Activated naive CD8-positive, alpha-beta T cell treated with anti-CD3 and anti-CD28 coated beads, Interleukin-2, amount 10 ng/mL, durations not matched to agents 7 days and 5 days (primary cell): ENCODE measurements at regions not wholly inside any gene's neighbourhood (a gene's known extent, or its start where the extent isn't known, plus 50 kb on each side); places are given as distances from the start of the nearest gene placed in this dataset.

Experiments
- ATAC-seq: fragments of 150-1000 bp; cut with Tn5 transposase; one replicate; pipeline ENCODE4 v1.10.0; 2021; ENCODE audit warnings: low read depth, moderate library complexity
- POLR2A ChIA-PET: fragments of 350-600 bp; sonication (Branson Sonifier 250); formaldehyde crosslinking; loops from one replicate; lab custom pipeline; 2021; ENCODE audit warnings: antibody characterized with exemption; lab: Charles Lee
- DNase-seq: peaks from one replicate; pipeline ENCODE4 v3.0.0; 2021
- H3K27ac Mint-ChIP-seq: one replicate; pipeline ENCODE4 v1.8.0; 2022; ENCODE audit warnings: mild to moderate bottlenecking, mixed read lengths
- H3K27me3 Mint-ChIP-seq: one replicate; pipeline ENCODE4 v1.8.0; 2022; ENCODE audit warnings: mild to moderate bottlenecking, moderate library complexity, mixed read lengths
- H3K36me3 Mint-ChIP-seq: one replicate; pipeline ENCODE4 v1.8.0; 2021; ENCODE audit warnings: mild to moderate bottlenecking, mixed read lengths
- H3K4me1 Mint-ChIP-seq: one replicate; pipeline ENCODE4 v1.8.0; 2021; ENCODE audit warnings: mixed read lengths
- H3K4me3 Mint-ChIP-seq: one replicate; pipeline ENCODE4 v1.8.0; 2022; ENCODE audit warnings: mild to moderate bottlenecking, moderate library complexity, mixed read lengths
- H3K9me3 Mint-ChIP-seq: one replicate; pipeline ENCODE4 v1.8.0; 2021; ENCODE audit warnings: mixed read lengths

DNA sequence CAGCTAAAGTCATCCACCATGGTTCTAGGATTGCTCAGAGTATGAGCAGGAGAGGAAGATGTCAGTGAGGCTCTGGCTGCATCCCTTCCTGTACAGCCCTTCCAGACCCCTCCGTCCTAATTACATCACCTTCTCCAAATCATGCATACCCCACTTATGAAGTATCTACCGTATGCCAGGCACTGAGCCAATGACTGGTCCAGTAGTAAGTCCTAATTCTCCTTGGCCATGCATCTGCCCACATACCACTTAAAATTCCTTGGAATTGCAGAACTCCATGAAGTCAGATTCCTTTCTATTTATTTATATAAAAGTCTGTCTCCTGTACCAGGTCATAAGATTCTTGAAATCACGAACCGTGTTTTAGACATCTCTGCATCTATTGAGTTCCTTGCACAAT, 106.1 kb downstream of the SEC16B start:
- Mint-ChIP-seq H3K27me3 (no peaks in the 10 kb centered on the region), H3K4me1 (no peaks in the 10 kb centered on the region), H3K9me3 (no peaks in the 10 kb centered on the region), H3K4me3 (no peak overlapping the region), H3K27ac (no peak overlapping the region), H3K36me3 (no peaks in the 10 kb centered on the region)
- no peak for ATAC-seq
- no peak for DNase-seq
- POLR2A ChIA-PET = no interaction called here

GRCh38 chr1:177862916-177863315, 106.9 kb downstream of the SEC16B start:
- H3K27me3 Mint-ChIP-seq = no peaks in the 10 kb centered on the region
- POLR2A ChIA-PET = no interaction called here
- no peak overlapping the region for H3K4me3 Mint-ChIP-seq
- no peak overlapping the region for H3K27ac Mint-ChIP-seq
- ATAC-seq (no peak), DNase-seq (no peak)
- no peaks in the 10 kb centered on the region for H3K9me3 Mint-ChIP-seq
- no peaks in the 10 kb centered on the region for H3K4me1 Mint-ChIP-seq
- no peaks in the 10 kb centered on the region for H3K36me3 Mint-ChIP-seq

- Mint-ChIP-seq H3K36me3 (no peaks in the 10 kb centered on the region), H3K27ac (no peak overlapping the region), H3K27me3 (no peaks in the 10 kb centered on the region), H3K4me1 (no peaks in the 10 kb centered on the region), H3K9me3 (no peaks in the 10 kb centered on the region), H3K4me3 (no peak overlapping the region)
- DNase-seq (no peak), ATAC-seq (no peak)
- POLR2A ChIA-PET = no interaction called here
Observed at GRCh38 chr1:177859572-177859971, 110.3 kb downstream of the SEC16B start.

GRCh38 chr1:177858332-177858821, 111.5 kb downstream of the SEC16B start:
- POLR2A ChIA-PET = no interaction called here
- Mint-ChIP-seq H3K4me1 (no peaks in the 10 kb centered on the region), H3K27ac (no peak overlapping the region), H3K9me3 (no peaks in the 10 kb centered on the region), H3K27me3 (no peaks in the 10 kb centered on the region), H3K4me3 (no peak overlapping the region), H3K36me3 (no peaks in the 10 kb centered on the region)
- DNase-seq = no peak
- no peak for ATAC-seq

GRCh38 chr1:177857285-177857684, 112.6 kb downstream of the SEC16B start:
- no peak overlapping the region for H3K4me3 Mint-ChIP-seq
- H3K4me1 Mint-ChIP-seq = no peaks in the 10 kb centered on the region
- DNase-seq = no peak
- POLR2A ChIA-PET = no interaction called here
- H3K36me3 Mint-ChIP-seq = no peaks in the 10 kb centered on the region
- H3K9me3 Mint-ChIP-seq = no peaks in the 10 kb centered on the region
- no peak for ATAC-seq
- no peaks in the 10 kb centered on the region for H3K27me3 Mint-ChIP-seq
- H3K27ac Mint-ChIP-seq = no peak overlapping the region

DNA sequence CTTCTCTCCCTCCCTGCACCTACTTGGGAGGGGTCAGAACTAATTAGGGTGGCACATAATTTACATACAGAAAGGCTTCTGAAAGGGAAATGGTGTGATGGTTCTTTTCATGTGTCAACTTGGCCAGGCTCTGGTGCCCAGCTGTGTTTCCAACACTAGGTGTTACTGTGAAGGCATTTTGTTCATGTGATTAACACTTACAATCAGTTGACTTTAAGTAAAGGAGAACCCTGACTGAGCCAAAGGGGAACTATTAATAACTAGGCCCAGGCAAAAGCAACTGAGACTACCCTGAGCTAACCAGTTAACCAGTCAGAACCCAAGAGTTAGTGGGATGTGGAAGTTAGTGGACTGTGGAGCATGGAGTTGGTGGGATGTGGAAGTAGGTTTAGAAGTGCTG, 114.9 kb downstream of the SEC16B start:
- Mint-ChIP-seq H3K4me1 (no peaks in the 10 kb centered on the region), H3K27ac (no peak overlapping the region), H3K9me3 (no peaks in the 10 kb centered on the region), H3K36me3 (no peaks in the 10 kb centered on the region), H3K27me3 (no peaks in the 10 kb centered on the region), H3K4me3 (no peak overlapping the region)
- POLR2A ChIA-PET = no interaction called here
- ATAC-seq (no peak), DNase-seq (no peak)

DNA sequence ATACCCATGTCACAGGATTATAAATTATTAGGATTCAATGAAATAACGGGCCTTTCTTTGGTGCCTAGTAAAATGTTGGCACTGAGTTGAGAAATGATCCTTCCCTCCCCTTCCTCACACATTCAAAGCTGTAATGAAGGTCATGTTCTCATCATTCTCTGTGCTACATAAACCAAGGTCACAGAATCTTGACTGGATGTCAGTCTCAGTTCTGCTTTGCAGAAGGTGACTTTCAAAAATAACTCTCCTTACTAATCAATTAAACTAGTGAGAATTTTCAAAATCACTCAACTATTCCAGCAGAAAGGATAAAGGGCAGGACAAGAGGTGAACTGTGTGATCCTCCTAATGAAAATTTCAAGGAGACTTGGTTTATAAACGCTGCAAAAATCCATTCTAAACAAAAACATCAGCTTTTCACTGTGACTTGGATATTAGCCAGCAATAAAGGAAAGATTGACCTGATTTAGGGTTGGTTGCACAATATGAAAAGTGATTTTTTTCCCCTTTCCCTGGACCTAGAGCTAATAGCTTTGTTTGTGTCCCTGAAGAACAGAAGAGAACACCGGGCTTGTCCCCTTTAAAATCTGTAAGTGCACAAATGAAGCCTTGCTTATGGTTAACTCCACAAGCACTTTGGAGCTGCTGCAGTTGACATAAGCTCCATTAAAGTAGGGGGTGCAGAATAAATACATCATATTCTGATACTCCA, 120.1 kb downstream of the SEC16B start:
- Mint-ChIP-seq H3K4me1 (no peaks in the 10 kb centered on the region), H3K27ac (no peak overlapping the region), H3K9me3 (no peaks in the 10 kb centered on the region), H3K27me3 (no peaks in the 10 kb centered on the region), H3K4me3 (no peak overlapping the region), H3K36me3 (no peaks in the 10 kb centered on the region)
- POLR2A ChIA-PET = no interaction called here
- no peak for DNase-seq
- no peak for ATAC-seq

DNA sequence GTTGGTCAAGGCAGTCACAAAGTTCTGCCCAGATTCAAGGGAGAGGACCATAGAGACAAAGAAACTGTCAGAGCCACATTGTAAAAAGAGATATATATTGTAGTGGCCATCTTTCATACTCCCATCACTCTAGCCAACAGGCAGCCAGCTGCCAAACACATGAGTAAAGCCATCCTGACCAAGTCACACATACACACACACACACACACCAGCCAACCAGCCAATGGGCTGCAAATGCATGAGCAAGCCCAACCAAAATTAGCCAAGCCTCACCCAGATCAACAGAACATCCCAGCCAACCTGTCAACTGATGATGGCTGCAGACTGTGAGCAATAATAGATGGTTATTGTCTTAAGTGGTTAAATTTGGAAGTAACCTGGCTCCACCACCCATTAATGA, 120.7 kb downstream of the SEC16B start:
- Mint-ChIP-seq H3K36me3 (no peaks in the 10 kb centered on the region), H3K9me3 (no peaks in the 10 kb centered on the region), H3K27ac (no peak overlapping the region), H3K4me3 (no peak overlapping the region), H3K27me3 (no peaks in the 10 kb centered on the region), H3K4me1 (no peaks in the 10 kb centered on the region)
- DNase-seq (no peak), ATAC-seq (no peak)
- POLR2A ChIA-PET = no interaction called here

DNA sequence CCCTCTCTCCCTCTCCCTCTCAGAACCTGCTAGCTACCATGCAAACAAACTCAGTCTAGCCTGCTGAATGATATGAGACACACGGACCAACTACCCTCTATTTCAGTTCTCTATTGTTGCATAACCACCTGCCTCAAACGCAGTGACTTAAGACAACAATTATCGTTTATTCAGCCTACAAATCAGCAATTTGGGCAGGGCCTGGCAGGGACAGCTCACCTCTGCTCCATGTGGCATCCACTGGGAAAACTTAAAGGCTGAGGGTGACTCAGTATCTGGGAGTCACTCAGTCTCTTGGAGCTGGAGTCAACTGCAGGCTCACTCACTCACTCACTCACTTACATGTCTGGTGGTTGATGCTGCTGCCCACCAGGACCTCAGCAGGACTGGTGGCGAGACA, 121.3 kb downstream of the SEC16B start:
- no peak overlapping the region for H3K27ac Mint-ChIP-seq
- no peaks in the 10 kb centered on the region for H3K27me3 Mint-ChIP-seq
- no peaks in the 10 kb centered on the region for H3K9me3 Mint-ChIP-seq
- DNase-seq (no peak), ATAC-seq (no peak)
- no peaks in the 10 kb centered on the region for H3K4me1 Mint-ChIP-seq
- POLR2A ChIA-PET = no interaction called here
- no peaks in the 10 kb centered on the region for H3K36me3 Mint-ChIP-seq
- H3K4me3 Mint-ChIP-seq = no peak overlapping the region

DNA sequence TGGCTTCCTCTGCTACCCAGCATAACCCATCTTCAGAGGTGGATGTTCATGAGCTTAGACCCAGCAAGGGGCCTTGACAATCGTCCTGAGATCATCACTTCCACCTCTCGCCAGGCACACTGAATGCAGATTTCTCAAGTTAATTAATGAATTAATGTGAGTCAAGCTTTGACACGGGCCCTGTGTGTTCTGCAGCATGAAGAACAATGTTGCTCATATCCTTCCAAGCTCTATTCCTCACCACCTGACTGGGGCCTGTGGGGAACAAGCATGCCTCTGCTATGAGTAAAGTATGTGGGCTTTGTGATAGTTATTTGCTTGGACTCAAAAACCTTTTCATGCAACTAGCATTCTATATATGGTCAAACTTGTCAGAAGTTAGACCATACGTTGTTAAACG, 122.0 kb downstream of the SEC16B start:
- POLR2A ChIA-PET = no interaction called here
- no peaks in the 10 kb centered on the region for H3K4me1 Mint-ChIP-seq
- H3K27me3 Mint-ChIP-seq = no peaks in the 10 kb centered on the region
- no peaks in the 10 kb centered on the region for H3K36me3 Mint-ChIP-seq
- DNase-seq (no peak), ATAC-seq (no peak)
- peaks cover 2% of the 10 kb centered on the region for H3K9me3 Mint-ChIP-seq
- no peak overlapping the region for H3K27ac Mint-ChIP-seq
- no peak overlapping the region for H3K4me3 Mint-ChIP-seq

GRCh38 chr1:177838907-177839485, 130.9 kb downstream of the SEC16B start:
- ATAC-seq = no peak
- Mint-ChIP-seq H3K27me3 (no peaks in the 10 kb centered on the region), H3K9me3 (peaks cover 3% of the 10 kb centered on the region), H3K36me3 (no peaks in the 10 kb centered on the region), H3K27ac (no peak overlapping the region), H3K4me1 (no peaks in the 10 kb centered on the region), H3K4me3 (no peak overlapping the region)
- POLR2A ChIA-PET = no interaction called here
- DNase-seq = no peak

DNA sequence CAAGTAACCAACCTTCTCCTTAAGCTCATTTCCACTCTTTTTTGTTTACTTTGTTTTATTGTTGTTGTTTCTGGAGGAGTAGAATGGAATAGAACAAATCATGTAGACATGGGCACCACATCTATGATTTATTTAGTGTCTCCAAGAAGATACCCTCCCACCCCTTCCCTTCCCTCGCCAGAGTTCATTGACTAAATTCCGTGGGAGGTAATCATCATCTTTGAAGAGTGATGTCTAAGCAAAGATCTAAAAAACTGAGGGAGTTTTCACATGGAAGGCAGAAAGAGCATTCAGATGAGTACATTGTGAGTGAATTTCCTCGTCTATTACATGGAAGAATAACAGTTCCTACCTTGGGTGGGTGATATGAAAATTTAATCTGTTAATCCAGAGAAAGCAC, 136.2 kb downstream of the SEC16B start:
- DNase-seq = no peak
- POLR2A ChIA-PET = no interaction called here
- no peak overlapping the region for H3K4me3 Mint-ChIP-seq
- H3K9me3 Mint-ChIP-seq = peaks cover 4% of the 10 kb centered on the region
- no peaks in the 10 kb centered on the region for H3K27me3 Mint-ChIP-seq
- H3K36me3 Mint-ChIP-seq = no peaks in the 10 kb centered on the region
- ATAC-seq = no peak
- no peak overlapping the region for H3K27ac Mint-ChIP-seq
- no peaks in the 10 kb centered on the region for H3K4me1 Mint-ChIP-seq

GRCh38 chr1:177830531-177831135, 139.2 kb downstream of the SEC16B start:
- Mint-ChIP-seq H3K9me3 (peaks cover 4% of the 10 kb centered on the region), H3K4me1 (no peaks in the 10 kb centered on the region), H3K4me3 (no peak overlapping the region), H3K27me3 (no peaks in the 10 kb centered on the region), H3K27ac (no peak overlapping the region), H3K36me3 (no peaks in the 10 kb centered on the region)
- DNase-seq = no peak
- POLR2A ChIA-PET = no interaction called here
- no peak for ATAC-seq

DNA sequence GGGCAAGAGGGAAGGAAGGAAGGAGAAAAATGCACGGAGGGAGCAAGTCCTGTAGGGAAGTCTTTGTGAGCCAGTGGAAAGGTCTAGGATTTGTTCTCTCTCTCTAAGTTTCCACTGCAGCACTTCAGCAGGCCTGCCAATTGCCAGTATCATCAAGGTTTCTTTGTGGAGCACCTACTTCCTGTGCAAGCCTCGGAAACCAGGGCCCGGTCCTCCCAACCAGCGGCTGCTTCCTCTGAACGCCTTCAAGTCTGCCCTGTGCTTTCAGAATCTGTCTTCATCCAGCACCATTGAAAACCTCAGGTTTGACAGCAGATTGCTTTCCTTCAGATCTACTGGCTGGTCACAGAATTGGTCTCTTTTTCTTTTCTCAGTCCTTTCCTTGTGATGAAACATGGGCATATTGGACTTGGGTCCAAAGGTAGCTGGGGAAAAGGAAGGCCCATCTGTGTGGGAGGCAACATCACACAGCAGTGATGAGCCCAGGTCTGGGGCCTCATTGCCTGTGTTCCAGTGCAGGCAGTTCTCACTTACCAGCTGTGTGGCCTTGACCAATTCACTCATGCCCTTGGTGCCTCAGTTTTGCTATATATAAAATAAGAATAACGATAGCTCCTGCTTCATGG, 144.5 kb downstream of the SEC16B start:
- POLR2A ChIA-PET = no interaction called here
- Mint-ChIP-seq H3K27ac (no peak overlapping the region), H3K36me3 (no peaks in the 10 kb centered on the region), H3K4me3 (no peak overlapping the region), H3K27me3 (no peaks in the 10 kb centered on the region), H3K9me3 (peaks cover 3% of the 10 kb centered on the region), H3K4me1 (peaks cover 3% of the 10 kb centered on the region)
- no peak for ATAC-seq
- DNase-seq = no peak
